ENCODE measurements at regions not wholly inside any gene's neighbourhood (a gene's known extent, or its start where the extent isn't known, plus 50 kb on each side); places are given as distances from the start of the nearest gene placed in this dataset.

DNA sequence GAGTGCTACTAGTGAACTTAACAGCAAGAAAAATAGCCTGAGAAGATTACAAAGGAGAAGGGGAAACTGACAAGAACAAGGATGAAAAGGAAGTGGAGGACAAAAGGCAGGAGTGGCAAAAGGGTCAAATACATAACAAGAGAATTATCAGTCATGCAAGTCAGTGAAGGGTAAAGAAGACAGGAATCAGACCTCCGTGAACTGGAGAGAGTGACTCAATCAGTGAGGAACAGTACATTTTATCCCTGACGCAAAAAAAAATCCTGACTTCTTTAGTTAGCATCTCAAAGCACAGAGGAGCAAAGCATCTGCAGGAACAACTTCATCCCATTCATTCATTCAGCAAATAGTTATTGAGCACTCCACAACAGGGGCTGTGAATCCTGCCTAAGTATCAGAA is 97.8 kb downstream of the SST start:
- TF ChIP-seq POLR2A (IDR thresholded peaks at IDR 0.05) (no peak), POLR2AphosphoS5 (IDR thresholded peaks at IDR 0.05) (no peak)
- TF ChIP-seq, protein P1, sequence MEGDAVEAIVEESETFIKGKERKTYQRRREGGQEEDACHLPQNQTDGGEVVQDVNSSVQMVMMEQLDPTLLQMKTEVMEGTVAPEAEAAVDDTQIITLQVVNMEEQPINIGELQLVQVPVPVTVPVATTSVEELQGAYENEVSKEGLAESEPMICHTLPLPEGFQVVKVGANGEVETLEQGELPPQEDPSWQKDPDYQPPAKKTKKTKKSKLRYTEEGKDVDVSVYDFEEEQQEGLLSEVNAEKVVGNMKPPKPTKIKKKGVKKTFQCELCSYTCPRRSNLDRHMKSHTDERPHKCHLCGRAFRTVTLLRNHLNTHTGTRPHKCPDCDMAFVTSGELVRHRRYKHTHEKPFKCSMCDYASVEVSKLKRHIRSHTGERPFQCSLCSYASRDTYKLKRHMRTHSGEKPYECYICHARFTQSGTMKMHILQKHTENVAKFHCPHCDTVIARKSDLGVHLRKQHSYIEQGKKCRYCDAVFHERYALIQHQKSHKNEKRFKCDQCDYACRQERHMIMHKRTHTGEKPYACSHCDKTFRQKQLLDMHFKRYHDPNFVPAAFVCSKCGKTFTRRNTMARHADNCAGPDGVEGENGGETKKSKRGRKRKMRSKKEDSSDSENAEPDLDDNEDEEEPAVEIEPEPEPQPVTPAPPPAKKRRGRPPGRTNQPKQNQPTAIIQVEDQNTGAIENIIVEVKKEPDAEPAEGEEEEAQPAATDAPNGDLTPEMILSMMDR (IDR thresholded peaks at IDR 0.05), result no peak
